Caco-2 (cell line): ENCODE measurements at regions not wholly inside any gene's neighbourhood (a gene's known extent, or its start where the extent isn't known, plus 50 kb on each side); places are given as distances from the start of the nearest gene placed in this dataset.

Experiments
- BruUV-seq: library from RNA; stranded (reverse); fragments of 400-500 nt; replicated peaks from 2 replicates; lab custom pipeline; 2021; lab: Mats Ljungman, UMichigan
- CTCF ChIA-PET: fragments of 300-600 bp; sonication (Branson Sonifier 250); formaldehyde crosslinking; loops from one replicate; lab custom pipeline; 2022; ENCODE audit warnings: antibody characterized with exemption; lab: Charles Lee
- POLR2A ChIA-PET: fragments of 300-600 bp; sonication (Branson Sonifier 250); formaldehyde crosslinking; loops from one replicate; lab custom pipeline; 2022; ENCODE audit warnings: antibody characterized with exemption; lab: Charles Lee
- DNase-seq, 2 experiments: peaks; one replicate each; pipeline versions ENCODE4 v3.0.0 to v3.0.0-alpha.2; 2020 to 2022
- H3K27me3 ChIP-seq: replicated peaks from 2 replicates; pipeline ENCODE4 v1.6.0; 2011; ENCODE audit warnings: low read length; ENCODE audit not compliant: control insufficient read depth, insufficient read depth
- H3K36me3 ChIP-seq: 2 replicates; pipeline ENCODE4 v1.5.1; 2011; ENCODE audit warnings: low read length; ENCODE audit not compliant: control insufficient read depth, insufficient read depth
- H3K4me1 ChIP-seq: fragments of 250-450 bp; sonication (Bioruptor Pico); 2 replicates; pipeline ENCODE4 v1.5.1; 2020; ENCODE audit warnings: mild to moderate bottlenecking
- H3K4me3 ChIP-seq: 2 replicates; pipeline ENCODE4 v1.5.1; 2011; ENCODE audit warnings: low read depth, mild to moderate bottlenecking, control low read depth, low read length
- H3K9me3 ChIP-seq: fragments of 250-450 bp; sonication (Bioruptor Pico); 2 replicates; pipeline ENCODE4 v1.5.1; 2020; ENCODE audit warnings: mild to moderate bottlenecking, moderate library complexity
- H3K27ac Mint-ChIP-seq: one replicate; pipeline ENCODE4 v1.8.0; 2022; ENCODE audit warnings: mixed read lengths; ENCODE audit not compliant: unreplicated experiment
- H3K27me3 Mint-ChIP-seq: one replicate; pipeline ENCODE4 v1.8.0; 2022; ENCODE audit warnings: mixed read lengths; ENCODE audit not compliant: insufficient read depth, unreplicated experiment
- H3K36me3 Mint-ChIP-seq: one replicate; pipeline ENCODE4 v1.8.0; 2022; ENCODE audit warnings: mild to moderate bottlenecking, mixed read lengths; ENCODE audit not compliant: insufficient read depth, unreplicated experiment
- H3K4me1 Mint-ChIP-seq: one replicate; pipeline ENCODE4 v1.8.0; 2022; ENCODE audit warnings: low read depth, mixed read lengths; ENCODE audit not compliant: unreplicated experiment
- H3K4me3 Mint-ChIP-seq: one replicate; pipeline ENCODE4 v1.8.0; 2022; ENCODE audit warnings: mild to moderate bottlenecking, moderate library complexity, mixed read lengths; ENCODE audit not compliant: unreplicated experiment
- H3K9me3 Mint-ChIP-seq: one replicate; pipeline ENCODE4 v1.8.0; 2022; ENCODE audit warnings: mixed read lengths; ENCODE audit not compliant: unreplicated experiment
- intact Hi-C: fragments of 100-400 bp; cut with micrococcal nuclease; formaldehyde crosslinking; loops from one replicate; pipeline ENCODE4 v1.10.0; 2022; ENCODE audit not compliant: unreplicated experiment
- TF ChIP-seq, protein P1 (sequence below), 2 experiments: fragments of 200-600 bp in 1 of 2; IDR thresholded peaks; 1 replicate in 1 of 2; 2 replicates in 1 of 2; pipeline versions ENCODE4 v1.5.1 to v1.8.0; 2011 to 2022; ENCODE audit warnings: antibody characterized with exemption in 1 of 2, control low read depth in 1 of 2, inconsistent platforms in 1 of 2, low read depth in 1 of 2, low read length in 1 of 2, mild to moderate bottlenecking in 1 of 2, moderate library complexity in 1 of 2; ENCODE audit not compliant: insufficient read depth in 1 of 2, severe bottlenecking in 1 of 2, unreplicated experiment in 1 of 2

GRCh38 chr4:95627024-95627605, 78.3 kb upstream of the UNC5C start:
- TF ChIP-seq, protein P1, sequence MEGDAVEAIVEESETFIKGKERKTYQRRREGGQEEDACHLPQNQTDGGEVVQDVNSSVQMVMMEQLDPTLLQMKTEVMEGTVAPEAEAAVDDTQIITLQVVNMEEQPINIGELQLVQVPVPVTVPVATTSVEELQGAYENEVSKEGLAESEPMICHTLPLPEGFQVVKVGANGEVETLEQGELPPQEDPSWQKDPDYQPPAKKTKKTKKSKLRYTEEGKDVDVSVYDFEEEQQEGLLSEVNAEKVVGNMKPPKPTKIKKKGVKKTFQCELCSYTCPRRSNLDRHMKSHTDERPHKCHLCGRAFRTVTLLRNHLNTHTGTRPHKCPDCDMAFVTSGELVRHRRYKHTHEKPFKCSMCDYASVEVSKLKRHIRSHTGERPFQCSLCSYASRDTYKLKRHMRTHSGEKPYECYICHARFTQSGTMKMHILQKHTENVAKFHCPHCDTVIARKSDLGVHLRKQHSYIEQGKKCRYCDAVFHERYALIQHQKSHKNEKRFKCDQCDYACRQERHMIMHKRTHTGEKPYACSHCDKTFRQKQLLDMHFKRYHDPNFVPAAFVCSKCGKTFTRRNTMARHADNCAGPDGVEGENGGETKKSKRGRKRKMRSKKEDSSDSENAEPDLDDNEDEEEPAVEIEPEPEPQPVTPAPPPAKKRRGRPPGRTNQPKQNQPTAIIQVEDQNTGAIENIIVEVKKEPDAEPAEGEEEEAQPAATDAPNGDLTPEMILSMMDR (IDR thresholded peaks at IDR 0.05; ENCODE audit: insufficient read depth in 1 of 2, low read depth in 1 of 2, low read length in 1 of 2, severe bottlenecking in 1 of 2, unreplicated experiment in 1 of 2) = no peak
- peaks cover 13% of the 10 kb centered on the region for H3K27me3 Mint-ChIP-seq
- BruUV-seq = no TSS peak

DNA sequence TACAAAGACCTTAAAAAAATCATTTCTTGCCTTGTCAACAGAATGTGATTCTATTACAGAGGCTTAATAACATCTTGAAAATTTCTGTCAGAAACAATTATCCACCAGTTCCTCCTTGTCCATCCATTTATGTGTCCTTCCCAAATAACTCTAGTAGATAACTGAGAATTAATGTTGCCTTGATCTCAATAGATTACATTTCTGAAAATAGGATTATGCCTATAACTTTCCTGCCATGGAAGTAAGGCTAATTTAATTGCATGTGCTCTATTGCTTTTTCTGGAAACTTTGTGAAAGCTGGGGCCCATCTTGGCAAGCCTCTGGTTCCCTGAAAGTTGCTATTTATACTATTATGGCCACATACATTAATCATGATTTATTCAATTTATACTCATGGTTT, 76.2 kb upstream of the UNC5C start:
- Mint-ChIP-seq H3K4me3 (no peak overlapping the region), H3K9me3 (no peaks in the 10 kb centered on the region), H3K4me1 (no peaks in the 10 kb centered on the region), H3K27ac (no peak overlapping the region), H3K36me3 (no peaks in the 10 kb centered on the region), H3K27me3 (peaks cover 11% of the 10 kb centered on the region)
- H3K4me3 ChIP-seq = no peak overlapping the region
- DNase-seq = no peak
- intact Hi-C loops = no loop called here
- no TSS peak for BruUV-seq
- ChIA-PET POLR2A (no interaction called here), CTCF (no interaction called here)
- TF ChIP-seq, protein P1 (IDR thresholded peaks at IDR 0.05; ENCODE audit: insufficient read depth in 1 of 2, low read depth in 1 of 2, low read length in 1 of 2, severe bottlenecking in 1 of 2, unreplicated experiment in 1 of 2) = no peak
- no peaks in the 10 kb centered on the region for H3K4me1 ChIP-seq
- no peaks in the 10 kb centered on the region for H3K36me3 ChIP-seq
- H3K27me3 ChIP-seq = no peaks in the 10 kb centered on the region
- H3K9me3 ChIP-seq = no peaks in the 10 kb centered on the region

More at GRCh38 chr4:95627024-95627605, 78.3 kb upstream of the UNC5C start:
- Mint-ChIP-seq H3K4me3 (no peak overlapping the region), H3K27ac (no peak overlapping the region), H3K9me3 (no peaks in the 10 kb centered on the region), H3K36me3 (no peaks in the 10 kb centered on the region), H3K4me1 (no peaks in the 10 kb centered on the region)
- ChIA-PET CTCF (no interaction called here), POLR2A (no interaction called here)
- Histone ChIP-seq H3K9me3 (no peaks in the 10 kb centered on the region), H3K36me3 (no peaks in the 10 kb centered on the region), H3K4me1 (no peaks in the 10 kb centered on the region), H3K27me3 (no peaks in the 10 kb centered on the region), H3K4me3 (no peak overlapping the region)
- DNase-seq = no peak
- intact Hi-C loops = no loop called here

GRCh38 chr4:95619525-95620443, 71.0 kb upstream of the UNC5C start:
- intact Hi-C loops = no loop called here
- POLR2A ChIA-PET = no interaction called here
- no TSS peak for BruUV-seq
- H3K4me3 Mint-ChIP-seq = no peak overlapping the region
- H3K9me3 Mint-ChIP-seq = no peaks in the 10 kb centered on the region
- TF ChIP-seq, protein P1 (IDR thresholded peaks at IDR 0.05; ENCODE audit: insufficient read depth in 1 of 2, low read depth in 1 of 2, low read length in 1 of 2, severe bottlenecking in 1 of 2, unreplicated experiment in 1 of 2) = no peak
- CTCF ChIA-PET = no interaction called here
- Histone ChIP-seq H3K9me3 (no peaks in the 10 kb centered on the region), H3K4me3 (no peak overlapping the region), H3K36me3 (no peaks in the 10 kb centered on the region), H3K4me1 (no peaks in the 10 kb centered on the region), H3K27me3 (no peaks in the 10 kb centered on the region)
- H3K4me1 Mint-ChIP-seq = no peaks in the 10 kb centered on the region
- no peak overlapping the region for H3K27ac Mint-ChIP-seq
- DNase-seq = no peak
- peaks cover 5% of the 10 kb centered on the region for H3K27me3 Mint-ChIP-seq
- H3K36me3 Mint-ChIP-seq = no peaks in the 10 kb centered on the region
